Mesenchymal stem cell (in vitro differentiated cells and primary cell): ENCODE measurements at regions not wholly inside any gene's neighbourhood (a gene's known extent, or its start where the extent isn't known, plus 50 kb on each side); places are given as distances from the start of the nearest gene placed in this dataset.
A peak's percentile ranks its signal among the peaks of the same experiment; 100 is the strongest.

Source experiments
- DNase-seq: peaks from one replicate; pipeline ENCODE4 v3.0.0-alpha.2; 2013
- H2AFZ ChIP-seq: one replicate; pipeline ENCODE4 v1.6.1; 2013; ENCODE audit warnings: low read depth, mild to moderate bottlenecking, control low read depth, inconsistent platforms, low read length, moderate library complexity
- H2AK5ac ChIP-seq: 2 replicates; pipeline ENCODE4 v1.6.1; 2013; ENCODE audit warnings: low read length, moderate library complexity, mild to moderate bottlenecking, inconsistent platforms; ENCODE audit not compliant: severe bottlenecking
- H2BK120ac ChIP-seq: one replicate; pipeline ENCODE4 v1.6.1; 2013; ENCODE audit warnings: low read depth, mild to moderate bottlenecking, inconsistent platforms, low read length, moderate library complexity
- H2BK12ac ChIP-seq, 2 experiments: one replicate each; pipeline ENCODE4 v1.6.1; 2013; ENCODE audit warnings: inconsistent platforms in 2 of 2, low read length in 2 of 2, mild to moderate bottlenecking in 2 of 2, moderate library complexity in 2 of 2, control low read depth in 1 of 2
- H2BK15ac ChIP-seq: one replicate; pipeline ENCODE4 v1.6.1; 2013; ENCODE audit warnings: mild to moderate bottlenecking, low read depth, inconsistent platforms; ENCODE audit not compliant: poor library complexity, severe bottlenecking
- H2BK5ac ChIP-seq: 2 replicates; pipeline ENCODE4 v1.6.1; 2013; ENCODE audit warnings: low read depth, mild to moderate bottlenecking, low read length, control low read depth, inconsistent platforms; ENCODE audit not compliant: poor library complexity, severe bottlenecking
- H3K14ac ChIP-seq, 2 experiments: one replicate each; pipeline ENCODE4 v1.6.1; 2013; ENCODE audit warnings: inconsistent platforms in 2 of 2, low read length in 2 of 2, control low read depth in 1 of 2, mild to moderate bottlenecking in 1 of 2, moderate library complexity in 1 of 2
- H3K18ac ChIP-seq, 2 experiments: one replicate each; pipeline ENCODE4 v1.6.1; 2013; ENCODE audit warnings: inconsistent platforms in 2 of 2, low read length in 2 of 2, control low read depth in 1 of 2, low read depth in 1 of 2, mild to moderate bottlenecking in 1 of 2
- H3K23ac ChIP-seq, 2 experiments: one replicate each; pipeline ENCODE4 v1.6.1; 2013; ENCODE audit warnings: inconsistent platforms in 2 of 2, low read length in 2 of 2, mild to moderate bottlenecking in 2 of 2, moderate library complexity in 2 of 2, control low read depth in 1 of 2
- H3K27ac ChIP-seq: 2 replicates; pipeline ENCODE4 v1.5.1; 2013; ENCODE audit warnings: mild to moderate bottlenecking, moderate library complexity, low read length, control low read depth, inconsistent platforms; ENCODE audit not compliant: poor library complexity, severe bottlenecking
- H3K27me3 ChIP-seq, 2 experiments: 2 replicates each; pipeline versions ENCODE4 v1.6.1 to v1.7.0; 2013; ENCODE audit warnings: low read length in 2 of 2, mild to moderate bottlenecking in 2 of 2, moderate library complexity in 2 of 2, control low read depth in 1 of 2, inconsistent platforms in 1 of 2; ENCODE audit not compliant: control insufficient read depth in 1 of 2, insufficient read depth in 1 of 2
- H3K36me3 ChIP-seq, 2 experiments: 2 replicates each; pipeline versions ENCODE4 v1.6.1 to v1.7.0; 2013; ENCODE audit warnings: low read length in 2 of 2, control low read depth in 1 of 2, inconsistent platforms in 1 of 2, low read depth in 1 of 2, mild to moderate bottlenecking in 1 of 2; ENCODE audit not compliant: insufficient read depth in 2 of 2, control insufficient read depth in 1 of 2
- H3K4ac ChIP-seq, 2 experiments: one replicate each; pipeline ENCODE4 v1.6.1; 2013; ENCODE audit warnings: inconsistent platforms in 2 of 2, low read length in 2 of 2, mild to moderate bottlenecking in 2 of 2, moderate library complexity in 2 of 2, control low read depth in 1 of 2, low read depth in 1 of 2
- H3K4me1 ChIP-seq: 2 replicates; pipeline ENCODE4 v1.6.1; 2013; ENCODE audit warnings: low read depth, low read length, control low read depth; ENCODE audit not compliant: control insufficient read depth, insufficient read depth
- H3K4me2 ChIP-seq: 2 replicates; pipeline ENCODE4 v1.6.1; 2013; ENCODE audit warnings: low read length, mild to moderate bottlenecking, inconsistent platforms; ENCODE audit not compliant: poor library complexity, severe bottlenecking
- H3K4me3 ChIP-seq, 2 experiments: 2 replicates each; pipeline versions ENCODE4 v1.5.1 to v1.7.0; 2013; ENCODE audit warnings: low read length in 2 of 2, mild to moderate bottlenecking in 2 of 2, control low read depth in 1 of 2, low read depth in 1 of 2; ENCODE audit not compliant: insufficient read depth in 1 of 2
- H3K79me1 ChIP-seq: replicated peaks from 2 replicates; pipeline ENCODE4 v1.6.1; 2013; ENCODE audit warnings: mild to moderate bottlenecking, control low read depth, low read length, inconsistent platforms; ENCODE audit not compliant: poor library complexity, severe bottlenecking
- H3K9ac ChIP-seq: 2 replicates; pipeline ENCODE4 v1.7.0; 2013; ENCODE audit warnings: mild to moderate bottlenecking, low read length, moderate library complexity
- H3K9me3 ChIP-seq: 2 replicates; pipeline ENCODE4 v1.7.0; 2013; ENCODE audit warnings: mild to moderate bottlenecking, low read length; ENCODE audit not compliant: control insufficient read depth
- H4K8ac ChIP-seq: one replicate; pipeline ENCODE4 v1.6.1; 2013; ENCODE audit warnings: inconsistent platforms, mild to moderate bottlenecking, low read length, moderate library complexity
- H4K91ac ChIP-seq: one replicate; pipeline ENCODE4 v1.6.1; 2013; ENCODE audit warnings: mild to moderate bottlenecking, low read length, inconsistent platforms
- WGBS: methylation state at CpG from one replicate; pipeline ENCODE4 v1.1.7; 2013; ENCODE audit warnings: mixed read lengths; 5-methylcytosine and 5-hydroxymethylcytosine counted together

GRCh38 chr2:175808078-175808477, 194.0 kb downstream of the LNPK start:
- WGBS = no CpG with 5 or more reads among the region's 1 CpG
- H3K9ac ChIP-seq = no peak overlapping the region
- no peak overlapping the region for H2AFZ ChIP-seq
- no peak overlapping the region for H4K8ac ChIP-seq
- H3K14ac ChIP-seq = no peak overlapping the region
- H3K4me3 ChIP-seq = no peak overlapping the region
- H3K27ac ChIP-seq = no peak overlapping the region
- H3K23ac ChIP-seq = no peak overlapping the region
- no peaks in the 10 kb centered on the region for H3K4me1 ChIP-seq
- H2BK15ac ChIP-seq = no peak overlapping the region
- no peak overlapping the region for H3K18ac ChIP-seq
- no peak overlapping the region for H2AK5ac ChIP-seq
- no peaks in the 10 kb centered on the region for H3K36me3 ChIP-seq
- H3K9me3 ChIP-seq = no peaks in the 10 kb centered on the region
- no peak overlapping the region for H3K4me2 ChIP-seq
- no peak for DNase-seq
- H4K91ac ChIP-seq = no peak overlapping the region
- no peak overlapping the region for H2BK120ac ChIP-seq
- H3K79me1 ChIP-seq = no peaks in the 10 kb centered on the region
- no peak overlapping the region for H3K4ac ChIP-seq
- H2BK12ac ChIP-seq = no peak overlapping the region
- H3K27me3 ChIP-seq = peaks cover 0 to 11% of the 10 kb centered on the region in 2 experiments
- no peak overlapping the region for H2BK5ac ChIP-seq

- no peak overlapping the region for H4K91ac ChIP-seq
- H3K9me3 ChIP-seq = no peaks in the 10 kb centered on the region
- H3K23ac ChIP-seq = no peak overlapping the region
- no peak overlapping the region for H4K8ac ChIP-seq
- no peak overlapping the region for H2BK5ac ChIP-seq
- H3K27ac ChIP-seq = no peak overlapping the region
- no peak overlapping the region for H3K14ac ChIP-seq
- H3K4me3 ChIP-seq = no peak overlapping the region
- H3K27me3 ChIP-seq = peaks cover 0 to 11% of the 10 kb centered on the region in 2 experiments
- no peak overlapping the region for H3K9ac ChIP-seq
- peak; percentile 73 for DNase-seq
- no peaks in the 10 kb centered on the region for H3K79me1 ChIP-seq
- H2BK12ac ChIP-seq = no peak overlapping the region
- H2BK15ac ChIP-seq = no peak overlapping the region
- WGBS = 6% methylated on average over 5 of the region's 5 CpGs
- no peak overlapping the region for H3K4ac ChIP-seq
- no peak overlapping the region for H2BK120ac ChIP-seq
- no peaks in the 10 kb centered on the region for H3K4me1 ChIP-seq
- H2AFZ ChIP-seq = no peak overlapping the region
- H3K36me3 ChIP-seq = no peaks in the 10 kb centered on the region
- no peak overlapping the region for H3K4me2 ChIP-seq
- no peak overlapping the region for H3K18ac ChIP-seq
- no peak overlapping the region for H2AK5ac ChIP-seq
Observed at GRCh38 chr2:175807031-175807873, 194.8 kb downstream of the LNPK start.

GRCh38 chr2:175806570-175806969, 195.5 kb downstream of the LNPK start:
- Histone ChIP-seq H2AK5ac (no peak overlapping the region), H2BK12ac (no peak overlapping the region), H4K8ac (no peak overlapping the region), H3K4me2 (no peak overlapping the region), H3K27me3 (peaks cover 0 to 11% of the 10 kb centered on the region in 2 experiments), H2AFZ (no peak overlapping the region), H3K4me3 (no peak overlapping the region), H3K14ac (no peak overlapping the region), H2BK5ac (no peak overlapping the region), H3K4ac (no peak overlapping the region), H3K36me3 (no peaks in the 10 kb centered on the region), H2BK120ac (no peak overlapping the region), H3K9me3 (no peaks in the 10 kb centered on the region), H3K9ac (no peak overlapping the region), H3K18ac (no peak overlapping the region), H3K4me1 (no peaks in the 10 kb centered on the region), H2BK15ac (no peak overlapping the region), H3K79me1 (no peaks in the 10 kb centered on the region), H3K27ac (no peak overlapping the region), H3K23ac (no peak overlapping the region), H4K91ac (no peak overlapping the region)
- 87% methylated on average over 2 of the region's 3 CpGs for WGBS
- no peak for DNase-seq

- DNase-seq = peak; percentile 3
- no peak overlapping the region for H3K23ac ChIP-seq
- H3K27me3 ChIP-seq = peaks cover 0 to 6% of the 10 kb centered on the region in 2 experiments
- no peak overlapping the region for H2BK15ac ChIP-seq
- no peak overlapping the region for H2AK5ac ChIP-seq
- H3K4me1 ChIP-seq = no peaks in the 10 kb centered on the region
- no peak overlapping the region for H3K4me3 ChIP-seq
- H3K9me3 ChIP-seq = no peaks in the 10 kb centered on the region
- H3K79me1 ChIP-seq = no peaks in the 10 kb centered on the region
- no peak overlapping the region for H2AFZ ChIP-seq
- no peak overlapping the region for H3K18ac ChIP-seq
- H3K14ac ChIP-seq = no peak overlapping the region
- H3K27ac ChIP-seq = no peak overlapping the region
- no peak overlapping the region for H2BK5ac ChIP-seq
- H2BK120ac ChIP-seq = no peak overlapping the region
- H3K4me2 ChIP-seq = no peak overlapping the region
- WGBS = 39% methylated on average over 3 of the region's 5 CpGs
- H3K9ac ChIP-seq = no peak overlapping the region
- H3K4ac ChIP-seq = no peak overlapping the region
- H4K91ac ChIP-seq = no peak overlapping the region
- no peak overlapping the region for H4K8ac ChIP-seq
- no peaks in the 10 kb centered on the region for H3K36me3 ChIP-seq
- no peak overlapping the region for H2BK12ac ChIP-seq
Observed at GRCh38 chr2:175806125-175806490, 196.0 kb downstream of the LNPK start.
